ENCODE measurements at regions not wholly inside any gene's neighbourhood (a gene's known extent, or its start where the extent isn't known, plus 50 kb on each side); places are given as distances from the start of the nearest gene placed in this dataset.

GRCh38 chr1:224851210-224851847 lies 78.1 kb upstream of the DNAH14 start:
- Histone ChIP-seq H3K27ac (no peak overlapping the region), H3K4me3 (no peak overlapping the region), H3K36me3 (no peaks in the 10 kb centered on the region), H3K27me3 (no peaks in the 10 kb centered on the region), H3K4me1 (no peaks in the 10 kb centered on the region), H3K9me3 (no peaks in the 10 kb centered on the region)
- TF ChIP-seq POLR2A (IDR thresholded peaks at IDR 0.05) = no peak
- TF ChIP-seq EP300 (IDR thresholded peaks at IDR 0.05) = no peak
- TF ChIP-seq POLR2AphosphoS5 (IDR thresholded peaks at IDR 0.05) = no peak
- peak in 5 of 6 experiments; percentile 36 to 57 (median 47) for TF ChIP-seq CTCF (IDR thresholded peaks at IDR 0.05)
- peak in 1 of 2 donors; percentile 71 for DNase-seq
- WGBS, 2 donors = 45 to 50% methylated on average over 3 to 6 of the region's 6 CpGs
- ATAC-seq (ENCODE audit: low FRiP score in 2 of 2) = peak; percentile 59 to 61

- 54 to 58% methylated on average over 9 of the region's 9 CpGs for WGBS, 2 donors
- ATAC-seq (ENCODE audit: low FRiP score in 2 of 2) (peak in 1 of 2 donors; percentile 19), DNase-seq (no peak)
- H3K4me3 ChIP-seq = no peak overlapping the region
- H3K4me1 ChIP-seq = no peaks in the 10 kb centered on the region
- no peaks in the 10 kb centered on the region for H3K27me3 ChIP-seq
- H3K27ac ChIP-seq = no peak overlapping the region
- no peaks in the 10 kb centered on the region for H3K9me3 ChIP-seq
- TF ChIP-seq POLR2AphosphoS5 (IDR thresholded peaks at IDR 0.05) = no peak
- TF ChIP-seq EP300 (IDR thresholded peaks at IDR 0.05) = no peak
- TF ChIP-seq CTCF (IDR thresholded peaks at IDR 0.05) = no peak
- no peak for TF ChIP-seq POLR2A (IDR thresholded peaks at IDR 0.05)
- no peaks in the 10 kb centered on the region for H3K36me3 ChIP-seq
These were observed 77.6 kb upstream of the DNAH14 start for GRCh38 chr1:224851848-224852261.

- DNase-seq = no peak
- WGBS, 2 donors = 50 to 55% methylated on average over 13 of the region's 13 CpGs
- no peaks in the 10 kb centered on the region for H3K36me3 ChIP-seq
- no peak overlapping the region for H3K4me3 ChIP-seq
- no peaks in the 10 kb centered on the region for H3K4me1 ChIP-seq
- H3K27me3 ChIP-seq = no peaks in the 10 kb centered on the region
- H3K9me3 ChIP-seq = no peaks in the 10 kb centered on the region
- no peak overlapping the region for H3K27ac ChIP-seq
- ATAC-seq (ENCODE audit: low FRiP score in 2 of 2) = peak in 1 of 2 donors; percentile 72
- peak; percentile 58 to 78 (median 68) for TF ChIP-seq CTCF (IDR thresholded peaks at IDR 0.05)
- TF ChIP-seq POLR2A (IDR thresholded peaks at IDR 0.05) = no peak
These were observed 76.4 kb upstream of the DNAH14 start for GRCh38 chr1:224852901-224853568.

GRCh38 chr1:224856973-224857372 lies 72.5 kb upstream of the DNAH14 start:
- H3K36me3 ChIP-seq = no peaks in the 10 kb centered on the region
- WGBS, 2 donors = 71 to 97% methylated on average over 2 of the region's 2 CpGs
- no peaks in the 10 kb centered on the region for H3K9me3 ChIP-seq
- no peak overlapping the region for H3K4me3 ChIP-seq
- H3K4me1 ChIP-seq = no peaks in the 10 kb centered on the region
- no peak for DNase-seq
- H3K27me3 ChIP-seq = no peaks in the 10 kb centered on the region
- no peak for TF ChIP-seq POLR2A (IDR thresholded peaks at IDR 0.05)
- TF ChIP-seq CTCF (IDR thresholded peaks at IDR 0.05) = no peak
- no peak for TF ChIP-seq EP300 (IDR thresholded peaks at IDR 0.05)
- no peak overlapping the region for H3K27ac ChIP-seq
- no peak for ATAC-seq (ENCODE audit: low FRiP score in 2 of 2)

- H3K27me3 ChIP-seq = no peaks in the 10 kb centered on the region
- DNase-seq (no peak), ATAC-seq (ENCODE audit: low FRiP score in 2 of 2) (no peak)
- no peak overlapping the region for H3K4me3 ChIP-seq
- no peak overlapping the region for H3K27ac ChIP-seq
- no peaks in the 10 kb centered on the region for H3K4me1 ChIP-seq
- 85 to 87% methylated on average over 2 of the region's 2 CpGs for WGBS, 2 donors
- H3K9me3 ChIP-seq = no peaks in the 10 kb centered on the region
- no peaks in the 10 kb centered on the region for H3K36me3 ChIP-seq
- TF ChIP-seq CTCF (IDR thresholded peaks at IDR 0.05) = no peak
- no peak for TF ChIP-seq POLR2AphosphoS5 (IDR thresholded peaks at IDR 0.05)
- no peak for TF ChIP-seq EP300 (IDR thresholded peaks at IDR 0.05)
- TF ChIP-seq POLR2A (IDR thresholded peaks at IDR 0.05) = no peak
These were observed 69.8 kb upstream of the DNAH14 start for GRCh38 chr1:224859651-224860050.

All from upper lobe of left lung (tissue), 6 donors.